Prostate gland (tissue), 2 donors: ENCODE measurements at regions not wholly inside any gene's neighbourhood (a gene's known extent, or its start where the extent isn't known, plus 50 kb on each side); places are given as distances from the start of the nearest gene placed in this dataset.

Source experiments
- DNase-seq: peaks from one replicate; pipeline ENCODE4 v3.0.0-alpha.2; 2019; ENCODE audit warnings: low spot score
- H3K27ac ChIP-seq, 2 donors: fragments of 200-600 bp; sonication (generic); 2 replicates each; pipeline ENCODE4 v1.5.1; 2017 to 2019
- H3K27me3 ChIP-seq: fragments of 200-600 bp; sonication (generic); replicated peaks from 2 replicates; pipeline ENCODE4 v1.5.1; 2019; ENCODE audit not compliant: insufficient read depth
- H3K36me3 ChIP-seq, 2 donors: fragments of 200-600 bp; sonication (generic); 1 replicate in 1 of 2; 2 replicates in 1 of 2; pipeline versions ENCODE4 v1.5.1 to v1.8.1; 2017 to 2019
- H3K4me1 ChIP-seq: fragments of 200-600 bp; sonication (generic); replicated peaks from 2 replicates; pipeline ENCODE4 v1.5.1; 2019
- H3K4me3 ChIP-seq, 2 donors: fragments of 200-600 bp; sonication (generic); 2 replicates each; pipeline ENCODE4 v1.5.1; 2017 to 2019
- H3K9me3 ChIP-seq: fragments of 200-600 bp; sonication (generic); 2 replicates; pipeline ENCODE4 v1.5.1; 2017
- POLR2A ChIP-seq: fragments of 450-650 bp; IDR thresholded peaks from one replicate; pipeline ENCODE4 v1.6.1; 2016; ENCODE audit warnings: antibody characterized with exemption, mild to moderate bottlenecking
- POLR2AphosphoS5 ChIP-seq: sonication (generic); formaldehyde crosslinking; IDR thresholded peaks from one replicate; pipeline ENCODE4 v1.6.1; 2017; ENCODE audit warnings: antibody characterized with exemption
- WGBS: methylation state at CpG from one replicate; pipeline ENCODE4 v1.1.5; 2018; 5-methylcytosine and 5-hydroxymethylcytosine counted together
- intact Hi-C: fragments of 100-400 bp; cut with DNase I; formaldehyde crosslinking; loops from one replicate; pipeline ENCODE4 v1.14.2; 2022
- TF ChIP-seq, protein P1 (sequence below), 4 experiments: fragments of 200-600 bp in 2 of 4; fragments of 450-650 bp in 2 of 4; sonication (generic) in 2 of 4; IDR thresholded peaks; 1 replicate in 3 of 4; 2 replicates in 1 of 4; pipeline ENCODE4 v1.5.1; 2016 to 2019; ENCODE audit warnings: antibody characterized with exemption in 4 of 4, mild to moderate bottlenecking in 2 of 4, moderate library complexity in 2 of 4

DNA sequence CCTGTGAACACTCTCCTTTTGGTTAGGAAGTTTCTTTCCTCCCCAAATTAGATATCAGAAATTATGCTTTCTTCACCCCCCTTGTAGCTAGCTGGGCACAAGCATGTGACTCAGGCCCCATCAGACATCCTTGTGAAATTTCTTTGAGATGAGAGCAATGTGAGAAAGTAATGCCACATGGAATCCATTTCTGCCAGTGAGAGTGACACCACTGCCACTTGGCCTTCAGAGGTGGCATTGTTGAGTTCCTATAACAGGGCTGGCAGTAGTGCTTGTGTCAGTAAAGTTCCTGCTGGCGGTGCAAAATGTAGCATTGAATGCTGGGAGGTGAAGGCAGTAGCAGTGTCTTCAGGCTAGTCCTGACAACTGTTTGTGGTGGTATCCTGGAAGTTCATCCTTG, 80.7 kb upstream of the ZNF280D start:
- no peak for TF ChIP-seq POLR2AphosphoS5
- no peak for TF ChIP-seq POLR2A
- TF ChIP-seq, protein P1, sequence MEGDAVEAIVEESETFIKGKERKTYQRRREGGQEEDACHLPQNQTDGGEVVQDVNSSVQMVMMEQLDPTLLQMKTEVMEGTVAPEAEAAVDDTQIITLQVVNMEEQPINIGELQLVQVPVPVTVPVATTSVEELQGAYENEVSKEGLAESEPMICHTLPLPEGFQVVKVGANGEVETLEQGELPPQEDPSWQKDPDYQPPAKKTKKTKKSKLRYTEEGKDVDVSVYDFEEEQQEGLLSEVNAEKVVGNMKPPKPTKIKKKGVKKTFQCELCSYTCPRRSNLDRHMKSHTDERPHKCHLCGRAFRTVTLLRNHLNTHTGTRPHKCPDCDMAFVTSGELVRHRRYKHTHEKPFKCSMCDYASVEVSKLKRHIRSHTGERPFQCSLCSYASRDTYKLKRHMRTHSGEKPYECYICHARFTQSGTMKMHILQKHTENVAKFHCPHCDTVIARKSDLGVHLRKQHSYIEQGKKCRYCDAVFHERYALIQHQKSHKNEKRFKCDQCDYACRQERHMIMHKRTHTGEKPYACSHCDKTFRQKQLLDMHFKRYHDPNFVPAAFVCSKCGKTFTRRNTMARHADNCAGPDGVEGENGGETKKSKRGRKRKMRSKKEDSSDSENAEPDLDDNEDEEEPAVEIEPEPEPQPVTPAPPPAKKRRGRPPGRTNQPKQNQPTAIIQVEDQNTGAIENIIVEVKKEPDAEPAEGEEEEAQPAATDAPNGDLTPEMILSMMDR (IDR thresholded peaks at IDR 0.05), result no peak
- no peaks in the 10 kb centered on the region for H3K4me1 ChIP-seq
- H3K36me3 ChIP-seq, result no peaks in the 10 kb centered on the region
- no peak overlapping the region for H3K27ac ChIP-seq
- DNase-seq, result no peak
- WGBS, result 0% methylated on average over 1 of the region's 1 CpG
- intact Hi-C loops, result no loop called here
- no peaks in the 10 kb centered on the region for H3K27me3 ChIP-seq
- H3K4me3 ChIP-seq, result no peak overlapping the region
- no peaks in the 10 kb centered on the region for H3K9me3 ChIP-seq

DNA sequence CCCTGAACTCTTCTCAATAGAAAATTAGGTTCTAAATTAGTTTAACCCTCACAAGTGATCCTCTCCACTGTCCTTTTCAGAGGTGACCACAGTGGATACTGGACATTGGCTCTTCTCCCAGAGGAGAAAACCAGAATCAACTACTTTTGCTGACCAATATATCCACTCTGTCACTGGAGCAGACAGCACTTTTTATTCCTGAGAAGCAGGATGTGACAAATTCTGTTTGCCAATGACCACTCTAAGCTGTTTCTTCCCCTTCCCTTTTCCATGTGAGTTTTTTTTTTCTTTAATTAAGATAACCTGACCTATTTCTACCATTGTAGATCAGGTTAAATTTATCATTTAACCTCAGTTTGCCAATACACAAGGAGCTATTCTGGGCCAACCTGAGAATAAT, 79.7 kb upstream of the ZNF280D start:
- H3K4me1 ChIP-seq, result no peaks in the 10 kb centered on the region
- intact Hi-C loops, result no loop called here
- H3K27me3 ChIP-seq, result no peaks in the 10 kb centered on the region
- no peak overlapping the region for H3K27ac ChIP-seq
- TF ChIP-seq POLR2A (no peak), POLR2AphosphoS5 (no peak)
- TF ChIP-seq, protein P1 (IDR thresholded peaks at IDR 0.05), result no peak
- H3K4me3 ChIP-seq, result no peak overlapping the region
- DNase-seq, result no peak
- no peaks in the 10 kb centered on the region for H3K9me3 ChIP-seq
- no peaks in the 10 kb centered on the region for H3K36me3 ChIP-seq

DNA sequence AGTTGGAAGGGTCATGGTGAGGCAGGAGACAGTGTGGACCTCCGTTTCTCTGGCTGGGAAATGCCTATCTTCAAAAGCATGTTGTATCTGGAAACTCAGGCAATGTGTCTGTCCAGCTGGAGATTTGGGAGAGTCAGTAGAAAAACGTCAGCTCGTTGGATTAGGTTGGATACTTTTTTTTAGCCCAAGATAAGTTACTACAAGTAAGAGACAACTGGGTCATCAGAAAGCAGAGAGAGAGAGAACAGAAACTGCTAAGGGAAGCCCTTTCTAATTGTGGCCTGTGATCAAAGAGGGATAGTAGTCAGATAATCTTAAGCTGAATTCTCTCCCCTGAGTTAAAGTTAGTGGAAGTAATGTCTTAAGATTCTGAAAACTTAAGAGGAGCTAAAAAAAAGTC, 78.9 kb upstream of the ZNF280D start:
- no peak for DNase-seq
- Histone ChIP-seq H3K36me3 (no peaks in the 10 kb centered on the region), H3K4me3 (no peak overlapping the region), H3K27ac (no peak overlapping the region), H3K9me3 (no peaks in the 10 kb centered on the region), H3K27me3 (no peaks in the 10 kb centered on the region), H3K4me1 (no peaks in the 10 kb centered on the region)
- intact Hi-C loops, result no loop called here
- no peak for TF ChIP-seq POLR2AphosphoS5
- TF ChIP-seq, protein P1 (IDR thresholded peaks at IDR 0.05), result no peak
- TF ChIP-seq POLR2A, result no peak
- 62% methylated on average over 3 of the region's 3 CpGs for WGBS

DNA sequence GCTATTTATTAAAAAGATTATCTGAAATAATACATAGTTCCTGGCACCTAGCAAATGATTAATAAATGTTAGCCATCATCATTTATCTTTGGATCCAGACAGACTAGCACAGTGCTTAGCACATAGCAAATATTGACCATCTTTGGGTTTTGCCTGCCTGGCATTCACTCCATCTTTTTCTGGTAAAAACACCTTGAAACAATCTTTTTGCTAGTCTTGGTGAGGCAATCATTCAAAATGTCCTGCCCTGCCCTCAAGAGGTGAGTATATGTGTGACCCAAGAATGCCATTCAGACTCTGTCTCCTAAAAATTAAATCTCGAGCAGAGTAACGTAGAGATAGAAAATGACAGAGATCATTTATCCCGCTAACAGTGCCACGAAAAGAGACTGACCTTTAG, 78.3 kb upstream of the ZNF280D start:
- Histone ChIP-seq H3K36me3 (no peaks in the 10 kb centered on the region), H3K27ac (no peak overlapping the region), H3K9me3 (no peaks in the 10 kb centered on the region), H3K4me1 (no peaks in the 10 kb centered on the region), H3K4me3 (no peak overlapping the region), H3K27me3 (no peaks in the 10 kb centered on the region)
- DNase-seq, result no peak
- intact Hi-C loops, result no loop called here
- 97% methylated on average over 4 of the region's 4 CpGs for WGBS
- TF ChIP-seq, protein P1 (IDR thresholded peaks at IDR 0.05), result no peak
- TF ChIP-seq POLR2AphosphoS5 (no peak), POLR2A (no peak)

DNA sequence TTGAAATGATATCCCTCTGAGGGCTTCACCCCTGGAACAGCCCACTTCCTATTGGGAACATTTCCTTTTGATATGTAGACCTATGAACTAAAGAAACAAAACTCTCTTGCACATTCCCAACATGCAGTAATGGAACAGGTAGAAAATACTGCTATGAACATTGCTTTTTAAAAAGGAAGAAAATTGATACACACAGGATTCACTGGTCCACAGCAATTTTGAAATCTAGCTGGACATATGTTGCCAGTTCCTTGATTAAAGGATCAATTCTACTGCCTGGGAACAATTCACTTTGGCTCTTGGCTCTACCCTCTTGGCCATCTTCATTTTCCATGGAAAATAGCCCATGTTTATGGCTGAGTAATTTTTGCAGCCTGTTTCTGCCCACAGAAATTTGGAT, 74.9 kb upstream of the ZNF280D start:
- no peak for DNase-seq
- TF ChIP-seq POLR2AphosphoS5 (no peak), POLR2A (no peak)
- TF ChIP-seq, protein P1 (IDR thresholded peaks at IDR 0.05), result no peak
- Histone ChIP-seq H3K36me3 (no peaks in the 10 kb centered on the region), H3K4me3 (no peak overlapping the region), H3K27me3 (no peaks in the 10 kb centered on the region), H3K9me3 (no peaks in the 10 kb centered on the region), H3K27ac (no peak overlapping the region), H3K4me1 (no peaks in the 10 kb centered on the region)
- intact Hi-C loops, result no loop called here
